ENCODE measurements at regions not wholly inside any gene's neighbourhood (a gene's known extent, or its start where the extent isn't known, plus 50 kb on each side); places are given as distances from the start of the nearest gene placed in this dataset.

DNA sequence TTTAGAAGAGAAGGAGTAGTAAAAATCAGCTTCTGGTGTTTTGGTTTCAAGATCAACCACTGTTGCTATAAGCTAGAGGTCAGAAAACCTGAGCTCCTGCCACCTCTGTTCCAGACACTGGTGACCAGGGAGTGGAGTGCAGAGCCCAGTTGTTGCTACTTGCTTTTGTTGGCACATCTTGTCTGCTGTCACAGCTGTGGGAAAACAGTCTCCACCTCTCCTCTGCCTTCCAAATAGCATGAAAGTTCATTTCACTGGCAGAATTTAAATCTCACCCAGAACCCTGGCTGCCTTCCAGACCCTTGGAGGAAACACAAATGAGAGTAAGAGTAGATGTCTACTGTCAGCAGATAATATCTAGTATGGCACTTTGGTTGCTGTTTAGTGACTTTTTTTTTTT, 297.5 kb upstream of the KLF3 start:
- Histone ChIP-seq H3K27ac (ENCODE audit: low read depth, low read length) (no peak overlapping the region), H3K4me2 (ENCODE audit: low read depth, low read length, poor library complexity, severe bottlenecking) (no peak overlapping the region), H3K9me2 (replicated peaks; ENCODE audit: insufficient read depth, low read length) (no peaks in the 10 kb centered on the region), H3K27me3 (ENCODE audit: low read length) (no peaks in the 10 kb centered on the region), H3F3A (ENCODE audit: insufficient read depth) (no peaks in the 10 kb centered on the region), H4K20me1 (ENCODE audit: low read depth, low read length) (no peaks in the 10 kb centered on the region), H3K9me3 (ENCODE audit: insufficient read depth, low read length) (no peaks in the 10 kb centered on the region), H3K4me3 (ENCODE audit: insufficient read depth, low read length, poor library complexity, severe bottlenecking) (no peak overlapping the region), H3K79me2 (ENCODE audit: insufficient read depth, low read length) (no peaks in the 10 kb centered on the region), H3K36me3 (ENCODE audit: low read length) (no peaks in the 10 kb centered on the region), H3K9ac (ENCODE audit: low read length) (no peak overlapping the region), H2AFZ (ENCODE audit: low read depth, low read length, severe bottlenecking) (no peak overlapping the region)
- TF ChIP-seq EZH2phosphoT487 (conservative IDR thresholded peaks at IDR 0.05; ENCODE audit: low read length), result no peak
- TF ChIP-seq, protein P1, sequence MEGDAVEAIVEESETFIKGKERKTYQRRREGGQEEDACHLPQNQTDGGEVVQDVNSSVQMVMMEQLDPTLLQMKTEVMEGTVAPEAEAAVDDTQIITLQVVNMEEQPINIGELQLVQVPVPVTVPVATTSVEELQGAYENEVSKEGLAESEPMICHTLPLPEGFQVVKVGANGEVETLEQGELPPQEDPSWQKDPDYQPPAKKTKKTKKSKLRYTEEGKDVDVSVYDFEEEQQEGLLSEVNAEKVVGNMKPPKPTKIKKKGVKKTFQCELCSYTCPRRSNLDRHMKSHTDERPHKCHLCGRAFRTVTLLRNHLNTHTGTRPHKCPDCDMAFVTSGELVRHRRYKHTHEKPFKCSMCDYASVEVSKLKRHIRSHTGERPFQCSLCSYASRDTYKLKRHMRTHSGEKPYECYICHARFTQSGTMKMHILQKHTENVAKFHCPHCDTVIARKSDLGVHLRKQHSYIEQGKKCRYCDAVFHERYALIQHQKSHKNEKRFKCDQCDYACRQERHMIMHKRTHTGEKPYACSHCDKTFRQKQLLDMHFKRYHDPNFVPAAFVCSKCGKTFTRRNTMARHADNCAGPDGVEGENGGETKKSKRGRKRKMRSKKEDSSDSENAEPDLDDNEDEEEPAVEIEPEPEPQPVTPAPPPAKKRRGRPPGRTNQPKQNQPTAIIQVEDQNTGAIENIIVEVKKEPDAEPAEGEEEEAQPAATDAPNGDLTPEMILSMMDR (IDR thresholded peaks at IDR 0.05; ENCODE audit: insufficient read depth, low read length, poor library complexity, severe bottlenecking), result no peak

DNA sequence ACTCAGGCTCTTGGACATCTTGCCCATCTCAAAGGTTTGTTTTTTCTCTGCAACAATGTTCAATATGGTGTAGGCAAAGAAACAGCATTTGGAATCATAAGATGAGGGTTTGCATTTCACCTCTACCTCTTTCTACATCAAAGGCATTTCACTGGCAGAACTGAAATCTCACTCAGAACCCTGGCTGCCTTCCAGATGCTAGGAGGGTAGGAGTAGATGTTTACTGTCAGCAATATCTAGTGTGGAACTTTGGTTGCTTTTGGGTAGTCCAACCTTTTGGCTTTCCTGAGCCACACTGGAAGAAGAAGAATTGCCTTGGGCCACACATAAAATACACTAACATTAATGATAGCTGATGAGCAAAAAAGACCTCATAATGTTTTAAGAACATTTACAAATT, 297.0 kb upstream of the KLF3 start:
- Histone ChIP-seq H3K27me3 (ENCODE audit: low read length) (no peaks in the 10 kb centered on the region), H3F3A (ENCODE audit: insufficient read depth) (no peaks in the 10 kb centered on the region), H2AFZ (ENCODE audit: low read depth, low read length, severe bottlenecking) (no peak overlapping the region), H3K4me3 (ENCODE audit: insufficient read depth, low read length, poor library complexity, severe bottlenecking) (no peak overlapping the region), H3K9me3 (ENCODE audit: insufficient read depth, low read length) (no peaks in the 10 kb centered on the region), H3K36me3 (ENCODE audit: low read length) (no peaks in the 10 kb centered on the region), H3K4me2 (ENCODE audit: low read depth, low read length, poor library complexity, severe bottlenecking) (no peak overlapping the region), H3K9ac (ENCODE audit: low read length) (no peak overlapping the region), H3K27ac (ENCODE audit: low read depth, low read length) (no peak overlapping the region), H3K79me2 (ENCODE audit: insufficient read depth, low read length) (no peaks in the 10 kb centered on the region), H4K20me1 (ENCODE audit: low read depth, low read length) (no peaks in the 10 kb centered on the region), H3K9me2 (replicated peaks; ENCODE audit: insufficient read depth, low read length) (no peaks in the 10 kb centered on the region)
- no peak for TF ChIP-seq EZH2phosphoT487 (conservative IDR thresholded peaks at IDR 0.05; ENCODE audit: low read length)
- TF ChIP-seq, protein P1 (IDR thresholded peaks at IDR 0.05; ENCODE audit: insufficient read depth, low read length, poor library complexity, severe bottlenecking), result no peak

DNA sequence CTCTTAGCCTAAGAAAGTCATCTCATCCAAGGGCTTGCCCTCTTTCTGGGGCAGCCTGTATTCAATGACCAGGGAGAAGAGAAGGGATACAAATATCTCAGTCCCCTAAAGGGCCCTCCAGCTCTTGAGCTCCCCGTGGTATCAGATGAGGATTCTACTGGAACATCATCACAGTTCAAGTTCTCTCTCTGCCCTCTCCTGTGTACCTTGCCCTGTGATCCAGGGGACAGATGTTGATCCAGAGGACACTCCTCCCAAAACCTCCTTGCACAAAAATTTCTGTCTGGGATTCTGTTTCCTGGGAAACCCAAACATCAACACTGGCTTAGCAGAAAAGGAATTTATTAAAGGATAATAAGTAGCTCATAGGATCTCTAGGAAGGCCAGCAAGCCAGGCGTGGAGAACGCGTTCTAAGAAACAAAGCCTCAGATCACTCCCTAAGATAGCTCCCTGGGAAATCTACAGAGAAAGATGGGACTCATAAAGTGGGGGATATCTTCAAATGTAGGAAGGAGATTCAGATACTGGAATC, 296.3 kb upstream of the KLF3 start:
- H3K79me2 ChIP-seq (ENCODE audit: insufficient read depth, low read length), result no peaks in the 10 kb centered on the region
- H3K9me2 ChIP-seq (replicated peaks; ENCODE audit: insufficient read depth, low read length), result no peaks in the 10 kb centered on the region
- no peak overlapping the region for H2AFZ ChIP-seq (ENCODE audit: low read depth, low read length, severe bottlenecking)
- H3K27me3 ChIP-seq (ENCODE audit: low read length), result no peaks in the 10 kb centered on the region
- no peak for TF ChIP-seq EZH2phosphoT487 (conservative IDR thresholded peaks at IDR 0.05; ENCODE audit: low read length)
- TF ChIP-seq, protein P1 (IDR thresholded peaks at IDR 0.05; ENCODE audit: insufficient read depth, low read length, poor library complexity, severe bottlenecking), result no peak
- no peak overlapping the region for H3K9ac ChIP-seq (ENCODE audit: low read length)
- H3K4me3 ChIP-seq (ENCODE audit: insufficient read depth, low read length, poor library complexity, severe bottlenecking), result no peak overlapping the region
- H3K36me3 ChIP-seq (ENCODE audit: low read length), result no peaks in the 10 kb centered on the region
- H3F3A ChIP-seq (ENCODE audit: insufficient read depth), result no peaks in the 10 kb centered on the region
- no peaks in the 10 kb centered on the region for H4K20me1 ChIP-seq (ENCODE audit: low read depth, low read length)
- H3K4me2 ChIP-seq (ENCODE audit: low read depth, low read length, poor library complexity, severe bottlenecking), result no peak overlapping the region
- no peak overlapping the region for H3K27ac ChIP-seq (ENCODE audit: low read depth, low read length)
- H3K9me3 ChIP-seq (ENCODE audit: insufficient read depth, low read length), result no peaks in the 10 kb centered on the region

Measured in SU-DHL-6 (cell line).